ENCODE measurements at regions not wholly inside any gene's neighbourhood (a gene's known extent, or its start where the extent isn't known, plus 50 kb on each side); places are given as distances from the start of the nearest gene placed in this dataset.
"Not testable (repeated sequence)": the region's sequence is repeated elsewhere in the genome, so short reads cannot be mapped to it uniquely, and the experiment has no call there.

- no peaks in the 10 kb centered on the region for H3K4me1 Mint-ChIP-seq (ENCODE audit: low read depth)
- no peaks in the 10 kb centered on the region for H3K36me3 Mint-ChIP-seq (ENCODE audit: low read depth)
- H3K9me3 Mint-ChIP-seq: no peaks in the 10 kb centered on the region
- no peak overlapping the region for H3K4me3 ChIP-seq (ENCODE audit: low read length)
- H3K4me1 ChIP-seq (ENCODE audit: insufficient read depth, low read length): no peaks in the 10 kb centered on the region
- no peak overlapping the region for H3K27ac Mint-ChIP-seq
- ChIA-PET POLR2A (no interaction called here), CTCF (no interaction called here)
- no peaks in the 10 kb centered on the region for H3K27me3 ChIP-seq (ENCODE audit: control insufficient read depth in 1 of 2, insufficient read depth in 2 of 2, low read length in 2 of 2)
- TF ChIP-seq CTCF (IDR thresholded peaks at IDR 0.05): no peak
- no peaks in the 10 kb centered on the region for H3K36me3 ChIP-seq (ENCODE audit: insufficient read depth, low read length)
- no peaks in the 10 kb centered on the region for H3K9me3 ChIP-seq (ENCODE audit: control insufficient read depth in 1 of 2, insufficient read depth in 1 of 2, low read length in 2 of 2)
- no peak overlapping the region for H3K4me3 Mint-ChIP-seq
- intact Hi-C loops (cut with DNase I, micrococcal nuclease): no loop called here
- H3K27ac ChIP-seq (ENCODE audit: low read depth in 1 of 2, low read length in 2 of 2): no peak overlapping the region
- H3K27me3 Mint-ChIP-seq: no peaks in the 10 kb centered on the region
- ATAC-seq (ENCODE audit: poor library complexity): no peak
- DNase-seq: no peak
Measured at GRCh38 chrX:67347145-67347544, 196.7 kb upstream of the AR start.

GRCh38 chrX:67351411-67351810, 192.4 kb upstream of the AR start:
- no peaks in the 10 kb centered on the region for H3K4me1 ChIP-seq (ENCODE audit: insufficient read depth, low read length)
- H3K27ac ChIP-seq (ENCODE audit: low read depth in 1 of 2, low read length in 2 of 2): no peak overlapping the region
- DNase-seq (no peak), ATAC-seq (ENCODE audit: poor library complexity) (no peak)
- H3K9me3 ChIP-seq (ENCODE audit: control insufficient read depth in 1 of 2, insufficient read depth in 1 of 2, low read length in 2 of 2): no peaks in the 10 kb centered on the region
- Mint-ChIP-seq H3K27me3 (no peaks in the 10 kb centered on the region), H3K4me3 (no peak overlapping the region), H3K4me1 (ENCODE audit: low read depth) (no peaks in the 10 kb centered on the region), H3K9me3 (no peaks in the 10 kb centered on the region), H3K27ac (no peak overlapping the region), H3K36me3 (ENCODE audit: low read depth) (no peaks in the 10 kb centered on the region)
- no peaks in the 10 kb centered on the region for H3K27me3 ChIP-seq (ENCODE audit: control insufficient read depth in 1 of 2, insufficient read depth in 2 of 2, low read length in 2 of 2)
- no peaks in the 10 kb centered on the region for H3K36me3 ChIP-seq (ENCODE audit: insufficient read depth, low read length)
- POLR2A ChIA-PET: no interaction called here
- CTCF ChIA-PET: no interaction called here
- intact Hi-C loops (cut with DNase I, micrococcal nuclease): no loop called here
- H3K4me3 ChIP-seq (ENCODE audit: low read length): no peak overlapping the region
- TF ChIP-seq CTCF (IDR thresholded peaks at IDR 0.05): no peak

- Mint-ChIP-seq H3K27ac (no peak overlapping the region), H3K9me3 (no peaks in the 10 kb centered on the region), H3K4me3 (no peak overlapping the region), H3K4me1 (ENCODE audit: low read depth) (no peaks in the 10 kb centered on the region), H3K36me3 (ENCODE audit: low read depth) (no peaks in the 10 kb centered on the region), H3K27me3 (no peaks in the 10 kb centered on the region)
- Histone ChIP-seq H3K27me3 (ENCODE audit: control insufficient read depth in 1 of 2, insufficient read depth in 2 of 2, low read length in 2 of 2) (no peaks in the 10 kb centered on the region), H3K9me3 (ENCODE audit: control insufficient read depth in 1 of 2, insufficient read depth in 1 of 2, low read length in 2 of 2) (peaks cover 0 to 7% of the 10 kb centered on the region in 2 experiments), H3K27ac (ENCODE audit: low read depth in 1 of 2, low read length in 2 of 2) (no peak overlapping the region), H3K4me1 (ENCODE audit: insufficient read depth, low read length) (no peaks in the 10 kb centered on the region), H3K4me3 (ENCODE audit: low read length) (no peak overlapping the region), H3K36me3 (ENCODE audit: insufficient read depth, low read length) (no peaks in the 10 kb centered on the region)
- CTCF ChIA-PET: no interaction called here
- ATAC-seq (ENCODE audit: poor library complexity) (no peak), DNase-seq (no peak)
- POLR2A ChIA-PET: no interaction called here
- no peak for TF ChIP-seq CTCF (IDR thresholded peaks at IDR 0.05)
- intact Hi-C loops (cut with DNase I, micrococcal nuclease): no loop called here
Measured at GRCh38 chrX:67353651-67354370, 190.0 kb upstream of the AR start.

GRCh38 chrX:67361267-67361666, 182.6 kb upstream of the AR start:
- H3K4me3 ChIP-seq (ENCODE audit: low read length); H3K4me1 Mint-ChIP-seq (ENCODE audit: low read depth); H3K27me3 Mint-ChIP-seq; ATAC-seq (ENCODE audit: poor library complexity); CTCF ChIA-PET; intact Hi-C loops (cut with DNase I, micrococcal nuclease); H3K27ac ChIP-seq (ENCODE audit: low read depth in 1 of 2, low read length in 2 of 2); H3K9me3 Mint-ChIP-seq; H3K36me3 Mint-ChIP-seq (ENCODE audit: low read depth); H3K9me3 ChIP-seq (ENCODE audit: control insufficient read depth in 1 of 2, insufficient read depth in 1 of 2, low read length in 2 of 2); POLR2A ChIA-PET; H3K27me3 ChIP-seq (ENCODE audit: control insufficient read depth in 1 of 2, insufficient read depth in 2 of 2, low read length in 2 of 2); H3K4me1 ChIP-seq (ENCODE audit: insufficient read depth, low read length); H3K4me3 Mint-ChIP-seq; H3K27ac Mint-ChIP-seq; DNase-seq; H3K36me3 ChIP-seq (ENCODE audit: insufficient read depth, low read length): not testable (repeated sequence)
